ENCODE measurements at regions not wholly inside any gene's neighbourhood (a gene's known extent, or its start where the extent isn't known, plus 50 kb on each side); places are given as distances from the start of the nearest gene placed in this dataset.

- peaks cover 0 to 7% (median 3%) of the 10 kb centered on the region in 4 donors for H3K9me3 ChIP-seq
- WGBS, 5 donors, result 88 to 97% (median 94%) methylated on average over 3 of the region's 3 CpGs
- intact Hi-C loops (cut with DNase I; ENCODE audit: low total_unique reads), result no loop called here
- H3K4me3 ChIP-seq, result no peak overlapping the region
- H3K36me3 ChIP-seq, result no peaks in the 10 kb centered on the region
- TF ChIP-seq POLR2A (IDR thresholded peaks at IDR 0.05), result no peak
- TF ChIP-seq CTCF (IDR thresholded peaks at IDR 0.05), result no peak
- TF ChIP-seq POLR2AphosphoS5 (IDR thresholded peaks at IDR 0.05), result no peak
- no peak for TF ChIP-seq EP300 (IDR thresholded peaks at IDR 0.05)
- H3K27ac ChIP-seq, result no peak overlapping the region
- peaks cover 0 to 5% (median 2%) of the 10 kb centered on the region in 4 donors for H3K4me1 ChIP-seq
- H3K27me3 ChIP-seq, result no peaks in the 10 kb centered on the region
- DNase-seq, result no peak
Measured at GRCh38 chr6:168741305-168741704, 300.3 kb downstream of the SMOC2 start.

GRCh38 chr6:168739381-168739780 lies 298.4 kb downstream of the SMOC2 start:
- no peaks in the 10 kb centered on the region for H3K36me3 ChIP-seq
- no peaks in the 10 kb centered on the region for H3K27me3 ChIP-seq
- H3K9me3 ChIP-seq, result peaks cover 0 to 7% (median 3%) of the 10 kb centered on the region in 4 donors
- H3K4me1 ChIP-seq, result peaks cover 0 to 9% (median 0%) of the 10 kb centered on the region in 4 donors
- no peak for DNase-seq
- WGBS, 5 donors, result 88 to 97% (median 97%) methylated on average over 2 of the region's 2 CpGs
- no peak overlapping the region for H3K27ac ChIP-seq
- no peak for TF ChIP-seq EP300 (IDR thresholded peaks at IDR 0.05)
- TF ChIP-seq POLR2A (IDR thresholded peaks at IDR 0.05), result no peak
- TF ChIP-seq CTCF (IDR thresholded peaks at IDR 0.05), result no peak
- no peak for TF ChIP-seq POLR2AphosphoS5 (IDR thresholded peaks at IDR 0.05)
- intact Hi-C loops (cut with DNase I; ENCODE audit: low total_unique reads), result no loop called here
- no peak overlapping the region for H3K4me3 ChIP-seq

- DNase-seq, result no peak
- no peaks in the 10 kb centered on the region for H3K27me3 ChIP-seq
- WGBS, 5 donors, result 73 to 95% (median 92%) methylated on average over 5 of the region's 5 CpGs
- intact Hi-C loops (cut with DNase I; ENCODE audit: low total_unique reads), result no loop called here
- H3K4me1 ChIP-seq, result peaks cover 0 to 10% (median 0%) of the 10 kb centered on the region in 4 donors
- peaks cover 0 to 7% (median 3%) of the 10 kb centered on the region in 4 donors for H3K9me3 ChIP-seq
- H3K4me3 ChIP-seq, result no peak overlapping the region
- H3K36me3 ChIP-seq, result no peaks in the 10 kb centered on the region
- no peak for TF ChIP-seq CTCF (IDR thresholded peaks at IDR 0.05)
- no peak for TF ChIP-seq EP300 (IDR thresholded peaks at IDR 0.05)
- TF ChIP-seq POLR2AphosphoS5 (IDR thresholded peaks at IDR 0.05), result no peak
- TF ChIP-seq POLR2A (IDR thresholded peaks at IDR 0.05), result no peak
- H3K27ac ChIP-seq, result no peak overlapping the region
Measured at GRCh38 chr6:168737481-168737880, 296.5 kb downstream of the SMOC2 start.

- H3K27ac ChIP-seq, result no peak overlapping the region
- peaks cover 0 to 10% (median 0%) of the 10 kb centered on the region in 4 donors for H3K4me1 ChIP-seq
- no peaks in the 10 kb centered on the region for H3K27me3 ChIP-seq
- no peak for TF ChIP-seq CTCF (IDR thresholded peaks at IDR 0.05)
- TF ChIP-seq POLR2AphosphoS5 (IDR thresholded peaks at IDR 0.05), result no peak
- no peak for TF ChIP-seq EP300 (IDR thresholded peaks at IDR 0.05)
- TF ChIP-seq POLR2A (IDR thresholded peaks at IDR 0.05), result no peak
- H3K9me3 ChIP-seq, result peaks cover 0 to 7% (median 3%) of the 10 kb centered on the region in 4 donors
- H3K36me3 ChIP-seq, result no peaks in the 10 kb centered on the region
- intact Hi-C loops (cut with DNase I; ENCODE audit: low total_unique reads), result no loop called here
- no peak overlapping the region for H3K4me3 ChIP-seq
- no peak for DNase-seq
- WGBS, 5 donors, result 77 to 90% (median 88%) methylated on average over 3 of the region's 3 CpGs
Measured at GRCh38 chr6:168737014-168737413, 296.0 kb downstream of the SMOC2 start.

Measured in stomach (tissue), 8 donors.